ENCODE measurements at regions not wholly inside any gene's neighbourhood (a gene's known extent, or its start where the extent isn't known, plus 50 kb on each side); places are given as distances from the start of the nearest gene placed in this dataset.

DNA sequence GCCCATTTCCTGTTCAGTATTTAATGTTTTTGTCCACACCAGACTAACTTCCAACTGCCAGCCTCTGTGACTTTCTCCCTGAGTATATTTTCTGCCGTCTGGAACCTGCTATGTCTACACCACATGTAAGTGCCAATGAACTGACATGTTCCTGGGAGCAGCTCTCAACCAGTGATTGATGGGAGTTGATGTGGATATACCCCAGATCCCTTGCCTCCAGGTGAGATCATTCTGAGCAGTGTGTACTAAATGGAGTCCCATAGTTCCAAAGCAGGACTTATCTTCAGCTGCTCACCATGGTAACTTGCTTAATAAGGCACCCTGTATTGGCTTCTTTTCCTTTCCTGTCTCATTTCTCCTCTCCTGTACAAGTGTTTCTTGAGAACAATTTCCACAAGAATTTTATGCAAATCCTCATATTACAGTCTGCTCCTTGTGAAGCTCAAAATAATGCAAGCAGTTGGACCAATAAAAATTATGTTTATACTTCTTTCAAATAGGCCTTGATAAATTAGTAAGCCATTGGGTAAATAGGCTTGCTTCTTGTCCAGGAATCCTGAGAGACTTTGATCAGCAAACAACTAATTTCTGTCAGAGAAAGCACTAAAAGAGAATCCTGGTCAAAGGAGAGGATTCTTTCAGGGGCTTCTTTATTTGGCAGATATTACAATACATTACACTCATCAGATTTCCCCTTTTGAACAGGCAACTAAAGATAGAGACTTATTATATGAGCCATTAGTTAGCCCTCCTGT, 911.7 kb upstream of the NDST4 start:
- H3K27ac ChIP-seq (ENCODE audit: extremely low read depth, low read depth, low read length) = no peak overlapping the region
- POLR2A ChIA-PET = no interaction called here
- CTCF ChIA-PET = interaction anchor here (0.7 kb wide), 1 partner anchor 10 kb away, joined by 3 read pairs; no protein-coding TSS in a partner anchor
- TF ChIP-seq KLF8 (tag by site-specific recombination; IDR thresholded peaks at IDR 0.05) = no peak
- TF ChIP-seq SP3 (tag by site-specific recombination; IDR thresholded peaks at IDR 0.05) = no peak
- TF ChIP-seq, protein P1, sequence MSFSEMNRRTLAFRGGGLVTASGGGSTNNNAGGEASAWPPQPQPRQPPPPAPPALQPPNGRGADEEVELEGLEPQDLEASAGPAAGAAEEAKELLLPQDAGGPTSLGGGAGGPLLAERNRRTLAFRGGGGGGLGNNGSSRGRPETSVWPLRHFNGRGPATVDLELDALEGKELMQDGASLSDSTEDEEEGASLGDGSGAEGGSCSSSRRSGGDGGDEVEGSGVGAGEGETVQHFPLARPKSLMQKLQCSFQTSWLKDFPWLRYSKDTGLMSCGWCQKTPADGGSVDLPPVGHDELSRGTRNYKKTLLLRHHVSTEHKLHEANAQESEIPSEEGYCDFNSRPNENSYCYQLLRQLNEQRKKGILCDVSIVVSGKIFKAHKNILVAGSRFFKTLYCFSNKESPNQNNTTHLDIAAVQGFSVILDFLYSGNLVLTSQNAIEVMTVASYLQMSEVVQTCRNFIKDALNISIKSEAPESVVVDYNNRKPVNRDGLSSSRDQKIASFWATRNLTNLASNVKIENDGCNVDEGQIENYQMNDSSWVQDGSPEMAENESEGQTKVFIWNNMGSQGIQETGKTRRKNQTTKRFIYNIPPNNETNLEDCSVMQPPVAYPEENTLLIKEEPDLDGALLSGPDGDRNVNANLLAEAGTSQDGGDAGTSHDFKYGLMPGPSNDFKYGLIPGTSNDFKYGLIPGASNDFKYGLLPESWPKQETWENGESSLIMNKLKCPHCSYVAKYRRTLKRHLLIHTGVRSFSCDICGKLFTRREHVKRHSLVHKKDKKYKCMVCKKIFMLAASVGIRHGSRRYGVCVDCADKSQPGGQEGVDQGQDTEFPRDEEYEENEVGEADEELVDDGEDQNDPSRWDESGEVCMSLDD (tag by site-specific recombination; IDR thresholded peaks at IDR 0.05) = no peak
- TF ChIP-seq, protein P2, sequence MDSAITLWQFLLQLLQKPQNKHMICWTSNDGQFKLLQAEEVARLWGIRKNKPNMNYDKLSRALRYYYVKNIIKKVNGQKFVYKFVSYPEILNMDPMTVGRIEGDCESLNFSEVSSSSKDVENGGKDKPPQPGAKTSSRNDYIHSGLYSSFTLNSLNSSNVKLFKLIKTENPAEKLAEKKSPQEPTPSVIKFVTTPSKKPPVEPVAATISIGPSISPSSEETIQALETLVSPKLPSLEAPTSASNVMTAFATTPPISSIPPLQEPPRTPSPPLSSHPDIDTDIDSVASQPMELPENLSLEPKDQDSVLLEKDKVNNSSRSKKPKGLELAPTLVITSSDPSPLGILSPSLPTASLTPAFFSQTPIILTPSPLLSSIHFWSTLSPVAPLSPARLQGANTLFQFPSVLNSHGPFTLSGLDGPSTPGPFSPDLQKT (IDR thresholded peaks at IDR 0.05; ENCODE audit: borderline replicate concordance, low read depth, low read length) = no peak
- TF ChIP-seq MZF1 (tag by site-specific recombination; IDR thresholded peaks at IDR 0.05; ENCODE audit: borderline replicate concordance) = no peak
- TF ChIP-seq ZNF571 (tag by site-specific recombination; IDR thresholded peaks at IDR 0.05) = no peak
- no peak for TF ChIP-seq IKZF3 (tag by site-specific recombination; IDR thresholded peaks at IDR 0.05)
- TF ChIP-seq ZNF24 (tag by site-specific recombination; IDR thresholded peaks at IDR 0.05) = no peak
- TF ChIP-seq ZIC2 (tag by site-specific recombination; IDR thresholded peaks at IDR 0.05) = no peak
- H3K4me3 ChIP-seq (ENCODE audit: low read depth, low read length) = no peak overlapping the region
- H3K4me1 ChIP-seq (ENCODE audit: control insufficient read depth, insufficient read depth, low read length) = no peaks in the 10 kb centered on the region
- H3K36me3 ChIP-seq (ENCODE audit: control insufficient read depth in 2 of 2, insufficient read depth in 1 of 2, low read length in 2 of 2) = no peaks in the 10 kb centered on the region
- no peaks in the 10 kb centered on the region for H3K9me3 ChIP-seq (ENCODE audit: control insufficient read depth, insufficient read depth, low read depth, low read length)

DNA sequence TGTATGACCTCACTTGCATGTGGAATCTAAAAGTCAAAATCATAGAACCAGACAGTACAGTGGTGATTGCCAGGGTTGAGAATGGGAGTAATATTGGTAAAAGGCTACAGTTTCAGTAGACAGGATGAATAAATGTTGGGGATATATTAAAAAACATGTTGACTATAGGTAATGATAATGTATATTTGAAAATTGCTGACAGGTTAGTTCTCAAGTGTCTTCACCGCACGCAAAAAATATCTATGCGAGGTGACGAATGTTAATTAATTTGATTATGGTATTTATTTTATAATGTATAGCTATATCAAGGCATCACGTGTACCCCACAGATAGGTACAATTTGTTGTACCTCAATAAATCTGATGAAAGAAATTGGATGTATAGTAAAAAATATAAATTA, 909.6 kb upstream of the NDST4 start:
- POLR2A ChIA-PET = no interaction called here
- H3K27ac ChIP-seq (ENCODE audit: extremely low read depth, low read depth, low read length) = no peak overlapping the region
- no peaks in the 10 kb centered on the region for H3K4me1 ChIP-seq (ENCODE audit: control insufficient read depth, insufficient read depth, low read length)
- H3K9me3 ChIP-seq (ENCODE audit: control insufficient read depth, insufficient read depth, low read depth, low read length) = no peaks in the 10 kb centered on the region
- no peaks in the 10 kb centered on the region for H3K36me3 ChIP-seq (ENCODE audit: control insufficient read depth in 2 of 2, insufficient read depth in 1 of 2, low read length in 2 of 2)
- TF ChIP-seq ZBTB20 (tag by site-specific recombination; IDR thresholded peaks at IDR 0.05) = no peak
- no peak for TF ChIP-seq MZF1 (tag by site-specific recombination; IDR thresholded peaks at IDR 0.05; ENCODE audit: borderline replicate concordance)
- TF ChIP-seq, protein P3, sequence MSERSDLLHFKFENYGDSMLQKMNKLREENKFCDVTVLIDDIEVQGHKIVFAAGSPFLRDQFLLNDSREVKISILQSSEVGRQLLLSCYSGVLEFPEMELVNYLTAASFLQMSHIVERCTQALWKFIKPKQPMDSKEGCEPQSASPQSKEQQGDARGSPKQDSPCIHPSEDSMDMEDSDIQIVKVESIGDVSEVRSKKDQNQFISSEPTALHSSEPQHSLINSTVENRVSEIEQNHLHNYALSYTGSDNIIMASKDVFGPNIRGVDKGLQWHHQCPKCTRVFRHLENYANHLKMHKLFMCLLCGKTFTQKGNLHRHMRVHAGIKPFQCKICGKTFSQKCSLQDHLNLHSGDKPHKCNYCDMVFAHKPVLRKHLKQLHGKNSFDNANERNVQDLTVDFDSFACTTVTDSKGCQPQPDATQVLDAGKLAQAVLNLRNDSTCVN (tag by site-specific recombination; optimal IDR thresholded peaks at IDR 0.05) = no peak
- no peak for TF ChIP-seq ZNF169 (tag by site-specific recombination; IDR thresholded peaks at IDR 0.05)
- TF ChIP-seq KLF10 (tag by site-specific recombination; IDR thresholded peaks at IDR 0.05) = no peak
- TF ChIP-seq ZNF2 (tag by site-specific recombination; IDR thresholded peaks at IDR 0.05) = no peak
- TF ChIP-seq ZNF624 (tag by site-specific recombination; IDR thresholded peaks at IDR 0.05) = no peak
- TF ChIP-seq ZNF423 (tag by site-specific recombination; IDR thresholded peaks at IDR 0.05) = no peak
- TF ChIP-seq GLIS2 (tag by site-specific recombination; IDR thresholded peaks at IDR 0.05) = no peak
- TF ChIP-seq, protein P4, sequence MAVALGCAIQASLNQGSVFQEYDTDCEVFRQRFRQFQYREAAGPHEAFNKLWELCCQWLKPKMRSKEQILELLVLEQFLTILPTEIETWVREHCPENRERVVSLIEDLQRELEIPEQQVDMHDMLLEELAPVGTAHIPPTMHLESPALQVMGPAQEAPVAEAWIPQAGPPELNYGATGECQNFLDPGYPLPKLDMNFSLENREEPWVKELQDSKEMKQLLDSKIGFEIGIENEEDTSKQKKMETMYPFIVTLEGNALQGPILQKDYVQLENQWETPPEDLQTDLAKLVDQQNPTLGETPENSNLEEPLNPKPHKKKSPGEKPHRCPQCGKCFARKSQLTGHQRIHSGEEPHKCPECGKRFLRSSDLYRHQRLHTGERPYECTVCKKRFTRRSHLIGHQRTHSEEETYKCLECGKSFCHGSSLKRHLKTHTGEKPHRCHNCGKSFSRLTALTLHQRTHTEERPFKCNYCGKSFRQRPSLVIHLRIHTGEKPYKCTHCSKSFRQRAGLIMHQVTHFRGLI (tag by site-specific recombination; IDR thresholded peaks at IDR 0.05) = no peak
- TF ChIP-seq ZNF510 (tag by site-specific recombination; IDR thresholded peaks at IDR 0.05; ENCODE audit: insufficient replicate concordance) = no peak
- no peak for TF ChIP-seq ZNF621 (tag by site-specific recombination; IDR thresholded peaks at IDR 0.05)
- TF ChIP-seq GFI1B (tag by site-specific recombination; IDR thresholded peaks at IDR 0.05) = no peak
- no peak for TF ChIP-seq OSR2 (tag by site-specific recombination; IDR thresholded peaks at IDR 0.05)
- TF ChIP-seq ZNF473 (tag by site-specific recombination; IDR thresholded peaks at IDR 0.05) = no peak
- TF ChIP-seq ZNF623 (tag by site-specific recombination; IDR thresholded peaks at IDR 0.05) = no peak
- CTCF ChIA-PET = no interaction called here
- H3K4me3 ChIP-seq (ENCODE audit: low read depth, low read length) = no peak overlapping the region
